A673 (cell line): ENCODE measurements at regions not wholly inside any gene's neighbourhood (a gene's known extent, or its start where the extent isn't known, plus 50 kb on each side); places are given as distances from the start of the nearest gene placed in this dataset.

Source experiments
- BruUV-seq: library from RNA; stranded (reverse); fragments of 400-500 nt; replicated peaks from 2 replicates; lab custom pipeline; 2021; lab: Mats Ljungman, UMichigan
- CTCF ChIA-PET: fragments of 300-600 bp; sonication (Branson Sonifier 250); formaldehyde crosslinking; loops from one replicate; lab custom pipeline; 2022; ENCODE audit warnings: antibody characterized with exemption; lab: Charles Lee
- POLR2A ChIA-PET: fragments of 300-600 bp; sonication (Branson Sonifier 250); formaldehyde crosslinking; loops from one replicate; lab custom pipeline; 2022; ENCODE audit warnings: antibody characterized with exemption; ENCODE audit not compliant: low non-redundant PET; lab: Charles Lee
- DNase-seq: peaks from one replicate; pipeline ENCODE4 v3.0.0-alpha.2; 2015; ENCODE audit warnings: low spot score
- H3K27ac ChIP-seq: fragments of 200-600 bp; sonication (generic); 2 replicates; pipeline ENCODE4 v1.5.1; 2016; ENCODE audit warnings: mixed run types, low read depth, mild to moderate bottlenecking, mixed read lengths, antibody characterized with exemption, low read length; ENCODE audit not compliant: poor library complexity, severe bottlenecking
- H3K27me3 ChIP-seq: fragments of 200-600 bp; sonication (generic); replicated peaks from 2 replicates; pipeline ENCODE4 v1.6.1; 2017; ENCODE audit warnings: mixed run types, low read depth, mild to moderate bottlenecking, mixed read lengths, antibody characterized with exemption, low read length; ENCODE audit not compliant: insufficient read depth, poor library complexity
- H3K36me3 ChIP-seq: fragments of 200-600 bp; sonication (generic); 2 replicates; pipeline ENCODE4 v1.6.1; 2016; ENCODE audit warnings: mixed run types, mild to moderate bottlenecking, mixed read lengths, antibody characterized with exemption, low read length; ENCODE audit not compliant: insufficient read depth, poor library complexity, severe bottlenecking
- H3K4me1 ChIP-seq: fragments of 200-600 bp; sonication (generic); 2 replicates; pipeline ENCODE4 v1.6.1; 2017; ENCODE audit warnings: mixed run types, mild to moderate bottlenecking, mixed read lengths, antibody characterized with exemption, low read length; ENCODE audit not compliant: insufficient read depth, poor library complexity, severe bottlenecking
- H3K4me3 ChIP-seq: fragments of 200-600 bp; sonication (generic); 2 replicates; pipeline ENCODE4 v1.5.1; 2016; ENCODE audit warnings: low read depth, mixed run types, mild to moderate bottlenecking, mixed read lengths, low read length; ENCODE audit not compliant: poor library complexity, severe bottlenecking
- H3K9me3 ChIP-seq: fragments of 200-600 bp; sonication (generic); 2 replicates; pipeline ENCODE4 v1.6.1; 2016; ENCODE audit warnings: mixed run types, low read depth, mild to moderate bottlenecking, mixed read lengths, antibody characterized with exemption, low read length; ENCODE audit not compliant: poor library complexity, severe bottlenecking
- CTCF ChIP-seq: fragments of 300-800, 200-600 bp; sonication (generic); conservative IDR thresholded peaks from 2 replicates; pipeline ENCODE4 v1.5.1; 2017; ENCODE audit warnings: low read depth, mild to moderate bottlenecking, antibody characterized with exemption, low read length, moderate library complexity, mixed read lengths
- EZH2 ChIP-seq: fragments of 200-600 bp; sonication (generic); IDR thresholded peaks from 2 replicates; pipeline ENCODE4 v1.6.1; 2017; ENCODE audit warnings: borderline replicate concordance, low read depth, mild to moderate bottlenecking, mixed read lengths, antibody characterized with exemption, low read length; ENCODE audit not compliant: poor library complexity, severe bottlenecking
- intact Hi-C: fragments of 100-400 bp; cut with micrococcal nuclease; formaldehyde crosslinking; loops from one replicate; pipeline ENCODE4 v1.10.0; 2022; ENCODE audit not compliant: unreplicated experiment

GRCh38 chr1:25066256-25066655 lies 136.2 kb upstream of the RUNX3 start:
- H3K27me3 ChIP-seq: no peaks in the 10 kb centered on the region
- ChIA-PET POLR2A (no interaction called here), CTCF (no interaction called here)
- H3K36me3 ChIP-seq: no peaks in the 10 kb centered on the region
- no peak overlapping the region for H3K4me3 ChIP-seq
- no peaks in the 10 kb centered on the region for H3K9me3 ChIP-seq
- no peak for TF ChIP-seq EZH2
- TF ChIP-seq CTCF: no peak
- no peak for DNase-seq
- intact Hi-C loops: no loop called here
- H3K4me1 ChIP-seq: no peaks in the 10 kb centered on the region
- no TSS peak for BruUV-seq
- no peak overlapping the region for H3K27ac ChIP-seq

- Histone ChIP-seq H3K4me3 (no peak overlapping the region), H3K36me3 (no peaks in the 10 kb centered on the region), H3K27ac (no peak overlapping the region), H3K4me1 (no peaks in the 10 kb centered on the region), H3K27me3 (no peaks in the 10 kb centered on the region), H3K9me3 (no peaks in the 10 kb centered on the region)
- no peak for DNase-seq
- BruUV-seq: no TSS peak
- intact Hi-C loops: no loop called here
- CTCF ChIA-PET: no interaction called here
- TF ChIP-seq EZH2: no peak
- TF ChIP-seq CTCF: no peak
- POLR2A ChIA-PET: no interaction called here
Observed at GRCh38 chr1:25065795-25066238, 135.7 kb upstream of the RUNX3 start.

GRCh38 chr1:25065321-25065721 lies 135.2 kb upstream of the RUNX3 start:
- Histone ChIP-seq H3K4me1 (no peaks in the 10 kb centered on the region), H3K4me3 (no peak overlapping the region), H3K27me3 (no peaks in the 10 kb centered on the region), H3K9me3 (no peaks in the 10 kb centered on the region), H3K27ac (no peak overlapping the region), H3K36me3 (no peaks in the 10 kb centered on the region)
- POLR2A ChIA-PET: no interaction called here
- no TSS peak for BruUV-seq
- no peak for DNase-seq
- TF ChIP-seq EZH2: no peak
- no peak for TF ChIP-seq CTCF
- intact Hi-C loops: no loop called here
- CTCF ChIA-PET: no interaction called here
